Activated CD4-positive, alpha-beta T cell treated with anti-CD3 and anti-CD28 coated beads, Interleukin-2, amount 50 U/mL, for 48 hours (primary cell): ENCODE measurements at regions not wholly inside any gene's neighbourhood (a gene's known extent, or its start where the extent isn't known, plus 50 kb on each side); places are given as distances from the start of the nearest gene placed in this dataset.

Experiments
- DNase-seq, 2 experiments: peaks; one replicate each; pipeline ENCODE4 v3.0.0-alpha.2; 2020

DNA sequence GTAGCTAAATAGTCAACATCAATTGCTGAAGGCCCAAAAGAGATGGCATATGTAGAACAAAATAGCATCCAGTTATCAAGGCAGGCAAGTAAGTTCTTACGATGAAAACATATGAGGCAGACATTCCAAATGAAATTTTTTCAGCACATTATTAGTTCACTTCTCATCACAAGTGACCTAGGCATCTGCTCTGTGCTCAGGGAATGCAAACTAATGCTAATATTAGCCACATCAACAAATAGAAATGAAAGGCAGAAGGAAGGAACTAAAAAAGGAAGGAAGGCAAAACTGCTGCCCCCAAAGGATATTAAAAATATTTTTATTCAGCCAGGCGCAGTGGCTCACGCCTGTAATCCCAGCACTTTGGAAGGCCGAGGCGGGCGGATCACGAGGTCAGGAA lies 51.2 kb upstream of the ROCK1 start:
- no peak for DNase-seq

DNA sequence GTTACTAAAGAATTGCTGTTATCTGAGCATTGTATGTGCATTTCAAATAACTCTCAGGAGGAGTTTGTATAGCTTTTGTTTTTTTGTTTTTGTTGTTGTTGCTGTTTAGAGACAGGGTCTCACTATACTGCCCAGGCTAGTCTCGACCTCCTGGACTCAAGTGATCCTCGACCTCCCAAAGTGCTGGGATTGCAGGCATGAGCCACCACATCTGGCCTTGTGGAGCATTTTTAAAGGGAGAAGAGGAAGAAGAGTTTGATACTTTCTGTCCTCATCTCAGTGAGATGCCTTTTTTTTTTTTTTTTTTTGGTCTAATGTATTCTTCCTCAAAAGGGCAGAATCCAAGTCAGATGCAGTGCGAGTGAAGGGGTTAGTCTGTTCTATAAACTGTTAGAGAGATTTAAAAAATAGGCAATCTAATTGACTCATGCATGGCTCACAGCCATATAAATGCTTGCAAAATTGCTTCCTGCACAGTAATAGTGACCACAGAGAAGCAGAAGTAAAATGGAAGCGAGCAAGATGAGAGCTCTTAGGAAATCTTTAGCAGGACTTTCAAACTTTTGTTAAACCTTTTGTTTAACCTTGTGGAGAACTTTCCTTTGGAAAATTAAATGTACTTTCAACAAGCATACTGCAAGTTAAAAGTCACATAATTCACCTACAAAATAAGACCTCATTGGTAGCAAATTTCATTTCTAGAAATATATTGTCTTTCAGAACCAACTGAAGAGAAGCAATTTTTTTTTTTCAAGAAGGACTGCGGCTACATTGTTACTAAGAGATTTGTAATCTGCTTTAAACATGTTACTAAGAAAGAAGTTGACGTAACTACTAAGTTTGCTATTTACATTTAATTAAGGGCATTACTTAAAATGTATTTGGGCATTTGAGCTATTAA lies 52.3 kb upstream of the ROCK1 start:
- no peak for DNase-seq

DNA sequence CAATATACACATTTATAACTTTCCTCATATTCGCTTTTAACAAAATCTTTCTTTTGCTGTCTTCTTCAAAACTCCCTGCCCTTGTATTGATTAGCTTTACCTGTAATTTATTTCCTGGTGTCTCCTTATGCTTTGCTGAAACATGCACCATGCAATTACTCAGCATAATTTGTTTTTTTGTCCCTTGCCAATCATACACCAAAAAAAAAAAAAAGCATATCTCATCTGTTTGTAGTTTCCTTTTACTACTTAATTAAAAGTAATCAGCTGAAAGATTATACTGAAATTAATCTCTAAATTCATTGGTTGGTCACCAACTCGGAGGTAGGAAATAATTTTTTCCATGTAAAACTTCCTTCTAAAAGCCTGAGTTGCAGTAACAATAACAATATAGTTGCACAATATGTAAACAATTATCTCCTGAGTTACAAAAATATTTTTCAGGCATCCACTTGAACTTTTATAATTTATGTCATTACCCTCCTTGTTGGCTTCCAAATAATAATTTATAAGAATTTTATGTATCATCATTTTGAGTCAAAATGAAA lies 53.0 kb upstream of the ROCK1 start:
- no peak for DNase-seq

DNA sequence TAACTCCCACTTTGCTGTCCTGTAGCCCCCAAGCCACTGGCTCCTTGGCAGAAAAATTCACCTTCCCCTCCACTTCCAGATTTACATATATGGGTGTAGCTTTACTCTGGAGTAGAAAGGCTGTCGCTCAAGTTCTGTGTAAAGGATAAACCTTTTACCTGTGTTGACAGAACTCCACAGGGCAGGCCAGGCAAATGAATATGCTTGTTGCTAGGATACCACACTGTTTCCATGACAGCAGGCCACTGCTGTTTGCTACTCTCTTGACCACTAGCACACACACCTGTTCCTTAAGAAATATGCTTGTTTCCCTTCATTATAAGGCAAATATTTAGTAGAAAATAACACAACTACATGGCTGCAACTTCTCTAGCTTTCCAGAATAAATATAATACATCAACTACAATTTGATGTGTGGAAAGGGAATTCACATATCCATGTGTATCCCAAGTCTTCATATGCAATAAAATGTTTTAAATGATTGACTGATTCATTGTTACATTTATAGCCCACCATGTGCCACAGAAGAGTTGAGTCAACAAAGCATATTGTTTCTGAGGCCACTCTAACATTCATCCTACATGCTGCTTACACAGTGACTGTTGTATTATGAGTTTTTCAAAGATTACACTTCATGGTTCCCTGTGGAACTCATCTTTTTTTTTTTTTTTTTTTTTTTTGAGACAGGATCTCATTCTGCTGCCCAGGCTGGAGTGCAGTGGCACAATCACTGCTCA lies 56.2 kb upstream of the ROCK1 start:
- DNase-seq, result no peak

DNA sequence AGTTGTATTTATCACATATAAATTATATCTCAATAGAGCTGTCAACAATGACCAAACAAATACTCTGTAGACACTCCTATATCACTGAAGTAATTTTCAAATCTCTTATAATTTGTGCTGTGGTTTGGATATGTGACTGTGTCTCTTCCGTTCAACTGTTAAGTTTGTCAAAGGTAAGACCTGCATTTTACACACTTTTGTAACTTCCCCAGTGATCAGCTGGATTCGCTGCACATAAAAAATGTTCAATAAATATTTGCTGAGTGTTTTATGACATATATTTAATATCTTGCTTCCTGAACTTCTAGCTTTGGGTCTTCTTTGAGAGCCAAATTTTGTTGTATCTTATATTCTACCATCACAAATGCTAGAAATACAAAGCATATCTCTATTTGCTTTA lies 57.3 kb upstream of the ROCK1 start:
- no peak for DNase-seq

DNA sequence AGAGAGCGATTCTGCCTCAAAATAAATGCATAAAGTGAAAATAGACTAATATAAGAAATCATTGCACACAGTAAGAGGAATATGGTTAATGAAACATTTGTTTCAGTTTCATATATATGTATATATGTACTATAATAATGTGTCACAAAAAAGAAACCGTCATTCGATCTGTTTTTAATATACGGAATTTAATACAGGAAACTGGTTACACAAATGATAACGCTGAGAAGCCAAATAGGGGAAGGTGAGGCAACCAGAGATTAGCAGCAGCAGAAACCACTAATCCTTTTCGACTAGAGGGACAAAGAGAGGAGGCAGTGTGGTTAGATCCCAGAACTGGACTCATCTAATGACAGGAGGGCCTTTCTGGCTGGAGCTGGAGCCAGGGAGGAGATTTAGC lies 64.2 kb upstream of the GREB1L start:
- no peak for DNase-seq

DNA sequence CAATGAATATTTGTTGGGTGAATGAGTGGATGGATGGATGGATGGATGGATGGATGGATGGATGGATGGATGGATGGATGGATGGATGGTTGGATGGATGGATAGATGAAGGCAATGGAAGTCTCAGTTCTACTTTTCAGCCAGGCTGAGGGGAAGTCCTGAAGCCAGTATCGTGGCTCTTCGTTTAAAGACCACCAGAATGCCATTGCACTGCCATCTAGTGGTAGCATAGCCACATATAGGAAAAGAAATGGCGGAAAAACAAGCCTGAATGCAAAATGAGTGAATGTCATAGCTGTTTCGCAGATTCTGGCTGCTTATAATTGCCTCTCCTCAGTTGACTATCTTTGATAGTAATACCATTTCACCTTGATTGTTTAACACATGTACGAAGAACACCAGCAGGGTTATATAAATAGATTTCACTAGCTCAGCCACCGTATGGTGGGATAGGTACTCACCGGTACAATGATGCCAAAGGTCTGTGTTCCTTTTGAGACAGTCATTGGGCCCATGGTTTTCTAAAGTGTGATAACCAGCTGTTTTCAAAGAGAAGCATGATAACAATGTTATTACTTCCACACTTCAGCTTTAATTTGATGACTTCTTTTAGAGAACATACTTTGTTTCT lies 62.3 kb upstream of the GREB1L start:
- peak; percentile 26 to 50 for DNase-seq

DNA sequence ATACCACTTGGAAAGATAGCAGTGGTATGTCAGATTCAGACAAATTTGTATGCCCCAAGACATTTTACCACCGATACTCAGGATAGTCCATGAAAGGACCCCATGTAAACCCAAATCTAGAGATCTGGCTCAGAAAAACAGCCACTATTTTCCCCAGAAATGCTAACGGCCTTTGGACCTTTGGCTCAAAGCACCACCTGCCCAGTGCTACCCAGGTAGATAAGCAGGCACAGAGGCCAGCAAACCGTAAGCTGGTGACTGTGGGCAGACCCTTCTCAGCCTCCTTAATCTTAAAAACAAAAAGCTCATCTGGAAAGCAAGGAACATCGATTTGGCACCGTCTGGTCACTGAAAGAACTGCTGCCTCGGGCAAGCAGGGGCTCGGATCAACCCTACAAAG lies 61.4 kb upstream of the GREB1L start:
- no peak for DNase-seq

DNA sequence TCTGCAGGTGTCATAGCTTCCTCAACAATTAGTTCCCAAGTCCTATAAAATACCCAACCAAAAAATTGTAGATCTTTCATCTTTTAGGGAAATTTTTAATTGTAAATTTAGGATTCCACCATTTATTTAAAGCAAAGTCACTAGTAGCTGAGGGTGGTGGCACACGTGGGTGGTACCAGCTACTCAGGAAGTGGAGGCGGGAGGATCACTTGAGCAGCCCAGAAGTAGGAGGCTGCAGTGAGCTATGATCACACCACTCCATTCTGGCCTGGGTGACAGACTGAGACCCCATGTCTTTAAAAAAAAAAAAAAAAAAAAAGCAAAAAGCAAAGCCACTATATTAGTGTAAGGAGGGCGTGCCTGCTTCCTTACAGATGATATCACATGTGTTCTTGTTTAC lies 60.3 kb upstream of the GREB1L start:
- DNase-seq, result no peak

DNA sequence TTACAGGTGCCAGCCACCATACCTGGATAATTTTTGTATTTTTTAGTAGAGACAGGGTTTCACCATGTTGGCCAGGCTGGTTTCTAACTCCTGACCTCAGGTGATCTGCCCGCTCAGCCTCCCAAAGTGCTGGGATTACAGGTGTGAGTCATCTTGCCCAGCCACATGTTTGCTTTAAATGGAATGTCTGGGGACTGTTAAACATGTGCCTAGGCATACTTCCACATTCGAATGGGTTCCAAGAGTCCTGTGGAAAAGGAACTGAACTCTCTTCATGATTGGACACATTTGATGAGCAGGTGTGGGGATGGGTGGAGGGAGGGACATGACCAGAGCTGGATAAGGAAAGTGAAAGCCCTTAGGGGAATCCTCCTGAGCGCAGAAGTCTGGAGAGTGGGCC lies 58.4 kb upstream of the GREB1L start:
- no peak for DNase-seq

DNA sequence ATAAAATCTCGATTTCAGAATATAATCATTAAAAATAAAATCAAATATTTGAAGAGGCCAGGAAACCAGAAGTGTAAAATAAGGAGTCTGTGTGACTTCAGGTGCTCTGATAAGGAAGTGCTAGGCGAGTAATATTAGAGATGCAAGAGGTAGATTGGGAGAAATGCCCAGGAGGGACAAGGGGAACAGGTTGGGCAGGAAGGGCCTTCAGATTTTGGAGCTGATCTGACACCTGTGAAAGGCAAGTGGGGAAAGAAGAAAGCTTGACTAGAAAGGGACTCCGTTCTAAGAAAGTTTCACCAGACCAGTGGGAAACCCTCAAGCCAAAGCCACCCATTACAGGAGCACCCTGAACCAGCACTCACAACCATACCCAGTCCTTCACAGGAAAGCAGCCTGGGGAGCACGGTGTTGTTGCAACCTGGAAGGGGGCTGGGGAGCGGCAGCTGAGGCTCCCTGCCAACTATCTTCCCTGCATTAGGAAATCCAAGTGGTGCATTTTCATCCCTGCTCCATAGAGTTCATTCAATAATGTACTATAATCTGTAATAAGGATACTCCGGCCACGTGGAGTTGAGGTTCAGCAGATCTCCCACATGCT lies 57.5 kb upstream of the GREB1L start:
- no peak for DNase-seq

DNA sequence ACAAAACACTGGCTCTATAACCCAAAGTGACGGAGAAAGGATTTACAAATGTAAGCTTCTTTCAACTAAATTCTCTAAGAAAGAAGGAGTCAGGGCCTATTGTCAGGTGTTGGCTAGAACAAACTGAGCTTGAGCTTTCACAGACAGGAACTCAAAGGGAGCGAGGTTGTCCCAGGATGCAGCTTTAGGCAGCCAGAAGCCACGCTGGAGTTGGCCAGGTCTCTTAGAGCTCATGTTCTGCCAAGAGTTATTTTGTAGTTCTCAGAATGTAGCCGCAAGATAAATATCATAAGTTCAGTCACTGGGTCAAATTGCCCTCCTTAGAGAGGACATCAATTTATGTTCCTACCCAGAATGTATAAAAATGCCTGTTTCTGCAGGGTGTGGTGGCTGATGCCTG lies 54.1 kb upstream of the GREB1L start:
- DNase-seq, result no peak

DNA sequence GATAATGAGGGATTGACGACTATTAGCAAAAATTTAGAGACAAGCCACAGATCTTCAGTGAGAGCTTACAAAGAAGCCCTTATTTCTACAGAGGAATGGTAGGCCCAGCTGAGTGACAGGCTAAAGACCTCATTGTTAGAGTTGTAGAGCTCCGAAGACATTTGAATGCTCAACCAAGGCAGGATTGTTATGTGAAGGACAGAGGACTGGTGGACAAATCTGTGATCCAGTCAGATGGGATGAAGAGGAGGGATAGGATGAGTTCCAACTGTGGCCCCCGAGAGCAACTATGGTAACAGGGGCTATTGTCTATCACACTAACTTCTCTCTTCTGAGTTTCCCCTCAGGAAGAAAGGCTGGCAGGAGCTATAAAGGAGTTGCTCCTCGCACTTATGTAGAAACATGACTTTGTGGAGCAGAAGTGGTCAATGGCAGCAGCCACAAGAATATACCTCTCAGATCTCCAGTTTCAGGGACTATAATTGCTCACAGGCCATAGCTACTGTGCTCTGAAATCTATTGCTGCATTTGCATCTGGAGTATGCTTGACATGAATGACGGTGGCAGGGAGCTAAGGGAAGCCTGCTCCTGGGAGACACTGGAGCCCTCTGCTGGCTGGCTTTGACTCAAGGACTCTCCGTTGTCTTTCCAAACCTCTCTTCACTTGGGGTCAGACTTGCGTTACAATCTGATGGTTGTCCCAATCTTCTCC lies 50.3 kb upstream of the GREB1L start:
- peak; percentile 11 to 37 for DNase-seq
